GM04503 (cell line): ENCODE measurements at regions not wholly inside any gene's neighbourhood (a gene's known extent, or its start where the extent isn't known, plus 50 kb on each side); places are given as distances from the start of the nearest gene placed in this dataset.
A peak's percentile ranks its signal among the peaks of the same experiment; 100 is the strongest.

Experiments
- DNase-seq: peaks from one replicate; pipeline ENCODE4 v3.0.0-alpha.2; 2012; ENCODE audit warnings: low read depth

DNA sequence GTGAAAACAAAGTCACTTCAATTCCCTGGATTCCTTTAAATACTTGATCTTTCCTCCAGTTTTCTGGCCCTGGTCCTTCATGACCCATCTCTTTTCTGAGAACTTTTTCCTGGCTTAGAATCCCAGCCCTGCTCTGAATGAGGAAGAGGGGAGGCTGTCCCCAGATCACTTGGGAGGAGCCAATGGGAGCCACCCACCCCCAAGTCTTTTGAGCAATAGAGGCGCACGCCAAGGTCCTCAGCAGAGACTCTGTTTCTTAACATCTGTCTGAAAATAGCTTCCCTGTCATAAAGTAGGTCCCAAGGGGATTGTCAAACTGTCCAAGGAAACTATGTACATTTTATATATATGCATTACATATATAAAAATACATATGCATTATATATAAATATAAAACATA lies 126.8 kb downstream of the ADRA2A start:
- no peak for DNase-seq

DNA sequence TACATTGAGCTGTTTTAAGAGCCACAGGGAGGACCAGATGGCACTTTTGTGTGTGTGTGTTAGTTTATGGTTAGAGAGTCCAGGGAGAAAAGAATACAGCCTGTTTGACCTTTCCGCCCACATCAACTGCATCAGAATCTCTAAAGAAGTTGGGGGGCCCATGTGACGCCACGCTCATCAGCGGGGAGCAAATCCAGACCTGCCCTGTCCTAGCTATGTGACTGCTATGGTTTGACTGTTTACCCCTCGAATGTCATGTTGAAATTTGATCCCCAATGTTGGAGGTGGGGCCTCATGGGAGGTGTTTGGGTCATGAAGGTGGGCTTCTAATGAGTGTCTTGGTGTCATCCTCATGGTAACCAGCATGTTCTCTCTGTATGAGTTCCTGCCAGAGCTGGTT lies 128.0 kb downstream of the ADRA2A start:
- no peak for DNase-seq

GRCh38 chr10:111206521-111206920 lies 129.7 kb downstream of the ADRA2A start:
- DNase-seq, result peak; percentile 19

DNA sequence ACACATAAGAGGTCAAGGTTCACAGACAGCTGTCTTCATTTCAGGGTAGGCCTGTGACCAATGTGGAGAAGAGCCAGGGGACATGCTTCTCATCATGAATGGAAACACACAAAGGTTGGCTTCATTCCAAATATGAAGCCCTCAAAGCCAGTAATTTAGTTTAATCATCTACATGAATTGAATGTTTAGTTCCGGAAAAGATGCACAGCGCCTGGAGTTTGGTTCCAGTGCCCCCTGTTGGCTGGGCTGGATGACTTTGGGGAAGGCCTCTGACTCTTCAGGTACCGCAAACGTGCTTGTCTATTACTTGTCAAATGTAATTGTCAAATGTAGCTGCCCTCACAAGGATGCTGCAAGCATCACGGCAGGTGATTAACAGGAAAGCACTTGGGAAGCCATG lies 130.7 kb downstream of the ADRA2A start:
- DNase-seq, result no peak

GRCh38 chr10:111208951-111209350 lies 132.1 kb downstream of the ADRA2A start:
- no peak for DNase-seq

DNA sequence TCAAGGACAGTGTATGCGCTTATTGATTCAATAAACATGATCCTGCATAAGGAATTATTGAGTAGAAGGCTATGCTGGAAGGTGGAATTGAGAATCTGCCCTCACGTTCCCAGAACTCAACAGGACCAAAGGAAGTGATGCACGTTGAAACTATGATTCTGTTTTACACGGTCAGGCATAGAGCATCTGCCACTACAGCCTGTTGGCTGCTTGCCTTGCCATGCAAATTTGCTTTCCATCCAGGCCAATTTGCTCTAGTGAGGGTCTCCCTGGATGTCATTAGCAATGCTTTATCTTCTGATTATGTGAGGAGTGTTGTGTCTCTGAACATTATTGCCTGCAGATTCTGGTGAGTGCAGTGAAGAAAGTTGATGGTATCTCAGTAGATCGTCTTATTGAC lies 132.9 kb downstream of the ADRA2A start:
- DNase-seq, result peak; percentile 13

DNA sequence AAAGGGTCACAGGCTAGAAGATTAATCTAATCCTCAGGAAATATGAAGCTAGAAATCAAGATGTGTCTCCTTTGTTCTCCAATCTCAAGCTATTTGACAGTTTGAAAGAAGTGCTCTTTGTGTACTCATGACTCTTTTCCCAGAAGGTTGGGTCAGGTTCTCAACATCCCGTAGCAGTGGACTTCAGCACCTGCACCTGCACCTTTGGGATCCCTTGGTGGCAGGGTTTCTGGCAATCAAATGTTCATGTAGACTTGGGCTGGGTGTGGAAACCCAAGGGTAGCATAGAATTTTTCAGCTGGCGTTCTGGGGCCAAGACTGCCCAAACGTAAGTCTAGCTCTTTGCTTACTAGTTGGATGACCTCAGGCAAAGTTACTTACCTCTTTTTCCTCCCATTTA lies 134.4 kb downstream of the ADRA2A start:
- no peak for DNase-seq

DNA sequence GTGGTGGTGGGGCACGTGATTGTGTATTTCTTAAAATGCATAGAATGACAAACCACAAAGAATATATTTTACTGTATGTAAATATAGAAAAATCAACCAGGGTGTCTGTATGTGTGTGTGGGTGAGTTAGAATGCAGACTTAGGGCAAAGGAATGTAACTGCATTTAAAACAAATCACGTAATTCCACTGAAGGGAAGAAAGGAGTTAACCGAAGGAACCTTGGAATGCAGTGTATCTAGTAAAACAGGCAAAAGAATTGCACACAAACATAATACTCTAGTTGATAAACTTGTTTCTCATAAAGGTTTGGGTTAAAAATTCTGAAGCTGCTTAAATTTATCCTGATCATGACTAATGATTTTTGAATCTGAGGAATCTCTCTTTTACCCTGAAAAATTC lies 134.9 kb downstream of the ADRA2A start:
- peak; percentile 69 for DNase-seq

GRCh38 chr10:111221682-111222480 lies 145.1 kb downstream of the ADRA2A start:
- no peak for DNase-seq

DNA sequence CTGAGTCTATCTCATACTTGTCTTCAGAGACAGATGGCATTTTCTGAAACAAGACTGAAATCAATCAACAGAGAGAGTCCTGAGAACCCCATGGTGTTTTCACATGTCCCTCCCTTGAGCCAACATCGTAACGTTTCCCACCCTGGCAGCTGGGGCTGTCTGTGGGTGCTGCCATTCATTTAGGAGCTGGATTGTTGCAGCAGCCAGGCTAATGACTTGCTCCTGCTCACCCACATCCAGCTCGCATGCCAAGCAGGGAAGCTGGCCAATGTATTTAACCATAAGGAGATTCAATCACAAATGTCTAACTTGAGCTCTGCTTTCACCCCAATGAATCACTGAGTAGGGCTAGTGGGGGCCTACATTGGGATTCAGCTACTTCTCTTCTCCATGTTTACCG lies 146.1 kb downstream of the ADRA2A start:
- DNase-seq, result no peak

DNA sequence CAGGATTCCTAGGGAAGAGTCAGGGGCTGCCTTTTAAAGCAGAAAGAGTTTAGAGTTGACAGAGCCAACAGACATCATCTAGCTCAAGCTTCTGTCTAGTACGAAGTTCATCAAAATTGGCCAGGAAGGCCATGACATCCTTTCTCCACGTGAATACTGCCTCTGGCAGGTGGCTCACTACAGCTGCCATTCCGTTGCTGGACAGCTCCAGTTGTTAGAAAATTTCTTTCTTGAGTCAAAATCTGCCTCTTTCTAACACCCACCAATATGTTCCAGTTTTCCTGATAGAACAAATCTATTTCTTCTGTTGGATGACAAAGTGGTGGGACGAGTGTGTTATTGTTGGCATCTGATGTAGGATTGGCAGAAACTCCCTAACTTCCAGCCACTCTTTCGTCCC lies 154.9 kb downstream of the ADRA2A start:
- DNase-seq, result no peak

DNA sequence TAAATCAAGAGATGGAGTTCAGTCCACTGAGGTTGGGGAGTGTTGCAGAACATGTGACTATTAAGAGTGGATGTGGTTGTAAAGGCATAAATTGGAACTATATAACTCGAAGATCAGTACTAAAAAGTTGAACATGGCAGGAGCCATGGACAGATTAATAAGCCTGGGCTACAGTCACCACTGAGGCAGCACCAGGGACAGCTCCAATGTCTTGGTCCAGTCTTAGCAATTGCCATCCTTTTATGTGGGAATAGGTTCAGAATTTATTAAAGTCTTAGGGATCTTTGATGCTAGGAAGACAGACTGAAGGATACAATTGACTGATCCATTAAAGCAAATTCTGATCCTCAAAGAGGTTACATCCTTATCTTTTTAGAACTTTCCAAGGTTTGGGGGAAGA lies 156.6 kb downstream of the ADRA2A start:
- DNase-seq, result no peak

DNA sequence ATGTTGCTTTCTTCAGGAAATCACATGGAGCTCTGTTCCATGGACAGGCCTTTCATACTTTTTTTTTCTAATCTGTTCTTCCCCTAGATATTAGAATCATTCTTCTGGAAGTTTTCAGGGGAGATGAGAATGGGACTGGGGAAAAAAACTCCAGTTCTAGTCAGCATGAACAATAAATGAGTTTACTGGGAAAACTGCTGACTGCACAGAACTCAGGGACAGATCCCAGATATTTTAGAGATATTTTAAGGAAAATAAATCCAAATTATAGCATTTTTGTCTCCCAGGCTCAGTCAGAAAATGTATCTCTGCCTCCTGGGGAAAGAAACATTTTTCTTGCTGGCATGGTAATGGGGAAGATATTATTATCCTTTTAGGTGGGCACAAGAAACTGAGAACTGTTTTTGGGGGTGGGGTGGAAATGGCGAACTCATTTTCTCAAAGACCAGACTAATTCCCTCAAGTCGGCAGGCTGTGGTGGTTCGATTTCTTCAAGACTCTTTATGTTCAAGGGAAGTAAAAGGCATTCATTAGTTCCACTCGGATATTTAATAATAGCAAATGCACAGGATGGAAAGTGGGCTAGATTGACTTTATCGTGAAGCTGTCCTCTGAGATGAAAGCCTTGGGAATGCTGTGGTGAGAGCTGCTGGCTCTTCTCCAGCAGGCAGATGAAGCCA lies 157.5 kb downstream of the ADRA2A start:
- no peak for DNase-seq

GRCh38 chr10:111234914-111235302 lies 158.1 kb downstream of the ADRA2A start:
- DNase-seq, result no peak

- DNase-seq, result no peak
These were observed 163.5 kb downstream of the ADRA2A start for GRCh38 chr10:111240348-111240747.

- DNase-seq, result no peak
These were observed 166.3 kb downstream of the ADRA2A start for GRCh38 chr10:111243126-111243525.

- DNase-seq, result no peak
These were observed 169.3 kb downstream of the ADRA2A start for GRCh38 chr10:111246136-111246535.

DNA sequence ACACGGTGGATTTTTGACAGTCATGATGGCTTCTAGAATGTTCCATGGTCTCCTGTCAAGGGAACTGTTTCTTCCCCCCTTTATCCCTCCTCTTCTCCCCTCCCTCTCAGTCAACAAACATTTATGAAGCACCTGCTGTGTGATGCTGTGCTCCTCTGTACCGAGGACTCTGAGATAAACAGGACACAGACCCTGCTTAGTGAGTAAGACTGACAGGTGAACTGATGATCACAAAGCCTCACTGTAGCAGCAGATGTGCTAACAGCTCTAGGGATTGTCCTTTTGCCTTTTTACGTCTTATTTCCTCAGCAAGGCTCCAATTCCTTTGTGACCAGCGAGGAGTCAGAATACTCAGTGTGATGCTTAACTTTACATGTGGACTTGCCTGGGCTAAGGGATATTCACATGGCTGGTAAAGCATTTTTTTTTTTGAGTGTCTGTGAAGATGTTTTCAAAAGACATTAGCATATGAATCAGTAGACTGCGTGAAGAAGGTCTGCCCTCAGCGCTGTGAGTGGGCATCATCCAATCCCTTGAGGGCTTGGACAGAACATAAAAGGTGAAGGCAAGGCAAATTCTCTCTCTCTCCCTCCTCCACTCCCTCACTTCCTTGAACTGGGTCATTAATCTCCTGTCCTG lies 170.1 kb downstream of the ADRA2A start:
- DNase-seq, result no peak

DNA sequence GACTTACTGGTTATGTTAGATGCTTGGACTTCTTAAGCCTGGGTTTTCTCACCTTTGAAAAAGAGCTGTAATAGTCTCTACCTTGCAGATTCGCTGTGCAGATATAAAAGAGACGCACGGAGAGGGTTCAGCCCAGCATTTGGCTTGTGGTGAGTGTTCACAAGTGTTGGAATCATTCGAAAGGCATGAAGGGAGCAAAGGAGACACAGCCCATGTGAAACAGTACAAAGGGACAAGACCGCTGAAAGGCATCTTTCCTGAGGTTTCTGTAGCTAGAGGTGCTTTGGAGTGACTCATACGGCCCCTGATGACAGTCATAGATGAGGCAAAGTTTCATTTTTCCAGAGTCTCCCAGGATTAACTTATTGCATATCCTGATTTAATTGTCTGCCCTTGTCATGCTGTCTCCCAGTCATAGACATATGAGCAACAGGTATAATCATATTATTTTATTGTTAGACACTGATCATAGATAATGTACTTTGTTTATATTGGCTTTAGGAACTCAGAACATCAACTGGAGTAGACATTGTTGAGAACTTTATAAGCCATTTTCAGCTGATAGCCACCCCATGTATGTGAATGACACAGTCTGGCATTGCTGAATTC lies 171.1 kb downstream of the ADRA2A start:
- no peak for DNase-seq

- DNase-seq, result no peak
These were observed 173.1 kb downstream of the ADRA2A start for GRCh38 chr10:111249925-111250324.

GRCh38 chr10:111261081-111261615 lies 184.3 kb downstream of the ADRA2A start:
- DNase-seq, result no peak

DNA sequence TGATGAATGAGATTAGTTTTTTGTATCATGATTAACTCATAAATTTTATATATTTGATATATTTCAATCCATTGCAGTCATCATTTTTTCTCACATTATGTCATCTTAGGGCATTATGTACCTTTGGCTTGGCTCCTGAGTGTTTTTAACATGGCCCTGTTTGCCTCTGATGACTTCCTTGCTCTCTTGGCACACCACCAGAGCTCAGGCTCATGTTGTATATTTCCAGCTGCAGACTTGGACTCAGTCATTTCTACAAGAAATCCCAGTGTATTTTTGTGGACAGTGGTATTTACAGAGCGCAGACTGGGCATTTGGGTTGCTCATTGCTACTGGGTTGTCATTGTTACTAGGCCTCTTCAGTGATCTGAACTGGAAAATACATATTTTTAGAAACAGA lies 188.5 kb downstream of the ADRA2A start:
- DNase-seq, result no peak

GRCh38 chr10:111266165-111266564 lies 189.3 kb downstream of the ADRA2A start:
- DNase-seq, result no peak
